SK-N-SH treated with all-trans-retinoic acid at 6 μM for 48 hours (cell line): ENCODE measurements at regions not wholly inside any gene's neighbourhood (a gene's known extent, or its start where the extent isn't known, plus 50 kb on each side); places are given as distances from the start of the nearest gene placed in this dataset.

Source experiments
- BACH2 ChIP-seq: fragments of 250-450 bp; sonication (Bioruptor Pico); IDR thresholded peaks from 2 replicates; pipeline ENCODE4 v1.9.0; 2021; ENCODE audit warnings: mild to moderate bottlenecking, borderline replicate concordance
- ISL1 ChIP-seq: fragments of 250-450 bp; sonication (Bioruptor Pico); IDR thresholded peaks from 2 replicates; pipeline ENCODE4 v2.1.2; 2022; ENCODE audit warnings: mild to moderate bottlenecking, moderate library complexity
- OSR1 ChIP-seq: fragments of 250-450 bp; sonication (Bioruptor Pico); IDR thresholded peaks from 2 replicates; pipeline ENCODE4 v1.8.0; 2022; ENCODE audit warnings: moderate library complexity, mild to moderate bottlenecking, inconsistent platforms
- ZFP30 ChIP-seq: fragments of 450-650 bp; formaldehyde crosslinking; IDR thresholded peaks from 2 replicates; pipeline ENCODE4 v1.5.0; 2022; ENCODE audit warnings: mild to moderate bottlenecking, moderate library complexity

DNA sequence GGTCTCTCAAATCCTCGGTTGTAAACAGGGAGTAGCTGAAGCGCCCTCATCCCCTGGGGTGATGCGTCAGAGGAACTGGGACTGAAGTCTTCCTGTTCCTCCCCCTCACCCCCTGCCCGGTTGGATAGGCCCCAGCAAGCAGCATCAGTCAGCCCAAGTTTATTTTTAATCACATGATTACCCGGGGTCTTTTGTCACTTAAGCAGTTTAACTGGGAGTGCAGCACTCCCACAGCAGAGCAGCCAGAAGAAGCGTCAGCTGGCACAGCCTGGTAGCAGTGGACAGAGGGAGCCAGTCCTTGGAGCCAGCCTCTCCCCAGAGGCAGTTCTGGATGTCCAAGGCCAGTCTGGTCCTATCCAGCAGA, 342.1 kb downstream of the CTTN start:
- TF ChIP-seq BACH2 (CRISPR knock-in tag) (no peak), ZFP30 (no peak), OSR1 (no peak), ISL1 (CRISPR knock-in tag) (no peak)
